Aorta (tissue), 5 donors: ENCODE measurements at regions not wholly inside any gene's neighbourhood (a gene's known extent, or its start where the extent isn't known, plus 50 kb on each side); places are given as distances from the start of the nearest gene placed in this dataset.

ENCODE experiments used
- ATAC-seq: fragments of 200-7000 bp; cut with Tn5 transposase; one replicate; pipeline ENCODE4 v1.9.1; 2022; ENCODE audit warnings: moderate library complexity; ENCODE audit not compliant: low FRiP score
- DNase-seq, 2 donors: peaks; one replicate each; pipeline ENCODE4 v3.0.0-alpha.2; 2020
- H3K27ac ChIP-seq, 2 donors: one replicate each; pipeline ENCODE4 v1.5.1; 2013; ENCODE audit warnings: low read length in 2 of 2, mild to moderate bottlenecking in 2 of 2, moderate library complexity in 2 of 2, control low read depth in 1 of 2, inconsistent platforms in 1 of 2, low read depth in 1 of 2
- H3K27me3 ChIP-seq, 2 donors: one replicate each; pipeline ENCODE4 v1.6.1; 2013; ENCODE audit warnings: control low read depth in 1 of 2, low read length in 1 of 2, mild to moderate bottlenecking in 1 of 2, moderate library complexity in 1 of 2; ENCODE audit not compliant: insufficient read depth in 2 of 2, control insufficient read depth in 1 of 2
- H3K36me3 ChIP-seq, 2 donors: one replicate each; pipeline ENCODE4 v1.6.1; 2013; ENCODE audit warnings: control low read depth in 1 of 2, low read length in 1 of 2, mild to moderate bottlenecking in 1 of 2; ENCODE audit not compliant: insufficient read depth in 2 of 2, control insufficient read depth in 1 of 2
- H3K4me1 ChIP-seq, 2 donors: one replicate each; pipeline ENCODE4 v1.6.1; 2013; ENCODE audit warnings: low read length in 2 of 2, control low read depth in 1 of 2, mild to moderate bottlenecking in 1 of 2, moderate library complexity in 1 of 2; ENCODE audit not compliant: insufficient read depth in 2 of 2, control insufficient read depth in 1 of 2
- H3K4me3 ChIP-seq, 2 donors: one replicate each; pipeline ENCODE4 v1.5.1; 2013; ENCODE audit warnings: low read length in 2 of 2, control low read depth in 1 of 2, mild to moderate bottlenecking in 1 of 2
- H3K9me3 ChIP-seq: one replicate; pipeline ENCODE4 v1.6.1; 2013; ENCODE audit warnings: mild to moderate bottlenecking, low read length; ENCODE audit not compliant: control insufficient read depth
- WGBS, 2 donors: extraction: QIAGEN DNeasy Blood & Tissue Kit; methylation state at CpG; one replicate each; pipeline ENCODE4 v1.1.7; 2013; 5-methylcytosine and 5-hydroxymethylcytosine counted together
- intact Hi-C, 2 donors: fragments of 100-400 bp; cut with DNase I; formaldehyde crosslinking; loops; one replicate each; pipeline versions ENCODE4 v1.14.2 to v1.15.0; 2022
- donor health status: healthy with polysubstance abuse.
- donor health status: Bipolar disorder and iron deficiency.
- donor health status: DM: no; HTN: no; CAD: no.
- donor health status: DM: no; HTN: no; CAD: no.
- donor health status: DM: yes; HTN: yes; CAD: no.

DNA sequence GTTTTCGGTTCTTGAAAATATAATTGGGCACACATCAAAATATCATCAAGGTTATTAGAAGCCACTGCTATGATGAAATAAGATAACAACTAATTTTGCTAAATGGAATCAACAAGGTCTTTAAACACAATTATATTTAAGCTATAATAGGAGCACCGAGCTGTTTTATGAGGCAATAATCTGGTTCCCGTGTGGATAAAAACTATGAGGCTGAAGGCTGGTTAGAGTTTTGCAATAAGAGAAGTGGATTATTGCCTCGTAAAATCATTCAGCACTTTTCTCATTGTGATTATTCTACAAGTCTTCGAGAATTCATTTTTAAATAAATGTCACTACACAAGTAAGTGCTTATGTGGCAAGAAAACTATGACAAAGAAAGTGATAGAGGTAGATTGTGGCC, 975.7 kb upstream of the ADGRL2 start:
- no peaks in the 10 kb centered on the region for H3K9me3 ChIP-seq
- H3K27ac ChIP-seq, result no peak overlapping the region
- no peak overlapping the region for H3K4me3 ChIP-seq
- WGBS, 2 donors, result 91 to 94% methylated on average over 5 of the region's 5 CpGs
- DNase-seq (no peak), ATAC-seq (no peak)
- H3K27me3 ChIP-seq, result no peaks in the 10 kb centered on the region
- H3K36me3 ChIP-seq, result no peaks in the 10 kb centered on the region
- H3K4me1 ChIP-seq, result no peaks in the 10 kb centered on the region
- intact Hi-C loops, result no loop called here

DNA sequence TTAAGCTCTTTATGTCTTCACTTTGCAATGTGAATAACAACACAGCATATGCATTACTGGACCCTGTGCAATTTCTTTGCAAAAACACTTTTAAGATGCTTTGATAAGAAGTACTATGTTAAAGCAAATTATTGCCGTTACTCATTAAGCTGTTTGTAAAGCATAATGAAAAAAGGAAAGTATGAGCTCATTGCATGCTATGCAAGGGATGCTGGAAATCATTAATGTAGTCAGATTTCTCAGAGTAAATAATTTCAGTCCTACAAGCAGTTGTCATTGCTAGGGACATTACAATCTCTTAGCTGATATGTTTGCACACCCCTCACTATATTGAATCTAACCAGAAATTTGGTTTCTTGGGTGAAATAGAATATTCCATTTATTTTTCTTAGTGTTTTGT, 982.5 kb upstream of the ADGRL2 start:
- intact Hi-C loops, result no loop called here
- DNase-seq (no peak), ATAC-seq (no peak)
- H3K4me1 ChIP-seq, result no peaks in the 10 kb centered on the region
- 73 to 74% methylated on average over 1 of the region's 1 CpG for WGBS, 2 donors
- H3K27me3 ChIP-seq, result no peaks in the 10 kb centered on the region
- no peak overlapping the region for H3K27ac ChIP-seq
- H3K36me3 ChIP-seq, result no peaks in the 10 kb centered on the region
- H3K4me3 ChIP-seq, result no peak overlapping the region
- no peaks in the 10 kb centered on the region for H3K9me3 ChIP-seq

DNA sequence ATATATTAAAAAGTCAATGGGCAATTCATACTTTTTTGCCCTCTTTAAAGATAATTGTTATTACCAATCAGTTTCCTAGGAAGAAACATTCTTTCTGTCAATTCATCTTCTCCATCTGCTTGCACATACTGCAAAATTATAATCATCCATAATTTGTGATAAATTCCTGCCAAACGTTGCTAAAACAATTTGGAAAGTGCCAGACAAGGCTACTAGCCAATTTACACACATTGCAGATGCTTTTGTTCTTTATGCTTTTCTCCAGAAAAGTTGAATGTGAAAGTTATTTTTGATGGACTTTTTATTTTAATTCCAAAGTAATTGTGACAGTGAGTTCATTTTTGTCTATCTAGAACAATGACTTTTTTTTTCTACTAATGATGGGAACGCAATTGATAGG, 992.8 kb upstream of the ADGRL2 start:
- intact Hi-C loops, result no loop called here
- 8 to 15% methylated on average over 2 of the region's 2 CpGs for WGBS, 2 donors
- Histone ChIP-seq H3K36me3 (no peaks in the 10 kb centered on the region), H3K4me1 (no peaks in the 10 kb centered on the region), H3K4me3 (no peak overlapping the region), H3K9me3 (no peaks in the 10 kb centered on the region), H3K27me3 (no peaks in the 10 kb centered on the region), H3K27ac (no peak overlapping the region)
- DNase-seq (no peak), ATAC-seq (no peak)

DNA sequence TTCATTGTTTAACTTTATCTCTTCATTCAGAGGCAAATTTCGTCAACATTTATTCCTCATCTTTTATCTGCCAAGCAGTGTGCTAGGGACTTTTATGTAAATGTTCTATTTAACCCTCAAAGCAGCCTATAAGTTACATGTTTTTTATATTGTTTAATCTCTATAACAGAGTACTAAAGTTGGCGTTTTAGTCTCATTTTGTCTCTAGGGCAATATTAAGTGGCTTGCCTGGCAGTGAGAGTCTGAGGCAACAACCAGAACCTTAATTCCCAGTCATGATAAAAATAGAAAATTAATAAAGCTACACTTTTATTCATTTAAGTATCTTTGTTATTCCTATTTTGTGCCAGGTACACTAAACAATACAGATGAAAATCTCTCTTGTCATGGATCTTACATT, 994.3 kb upstream of the ADGRL2 start:
- intact Hi-C loops, result no loop called here
- no peak for ATAC-seq
- Histone ChIP-seq H3K27me3 (no peaks in the 10 kb centered on the region), H3K27ac (no peak overlapping the region), H3K4me3 (no peak overlapping the region), H3K36me3 (no peaks in the 10 kb centered on the region), H3K4me1 (no peaks in the 10 kb centered on the region), H3K9me3 (no peaks in the 10 kb centered on the region)
- DNase-seq, result no peak
- WGBS, 2 donors, result 93 to 95% methylated on average over 2 of the region's 2 CpGs

DNA sequence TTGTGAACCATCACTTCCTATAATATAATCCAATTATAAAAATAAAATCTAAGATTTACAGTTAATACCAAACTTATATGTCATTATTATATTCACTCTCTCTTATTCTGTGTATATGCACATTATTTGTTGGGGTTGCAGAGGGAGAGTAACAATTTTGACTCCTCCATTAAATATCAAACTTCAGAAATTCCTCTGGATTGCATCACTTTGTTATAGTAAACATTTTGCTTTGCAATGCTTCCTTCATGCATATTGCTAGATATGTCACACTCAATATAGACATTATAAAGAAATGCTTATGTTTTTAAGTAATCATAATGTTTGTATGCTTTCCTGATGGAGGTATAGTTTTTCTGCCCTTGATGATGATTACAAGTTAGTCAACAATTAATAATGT, 999.0 kb upstream of the ADGRL2 start:
- Histone ChIP-seq H3K27me3 (no peaks in the 10 kb centered on the region), H3K4me3 (no peak overlapping the region), H3K27ac (no peak overlapping the region), H3K36me3 (no peaks in the 10 kb centered on the region), H3K9me3 (peaks cover 2% of the 10 kb centered on the region), H3K4me1 (no peaks in the 10 kb centered on the region)
- ATAC-seq, result no peak
- no peak for DNase-seq
- intact Hi-C loops, result no loop called here

DNA sequence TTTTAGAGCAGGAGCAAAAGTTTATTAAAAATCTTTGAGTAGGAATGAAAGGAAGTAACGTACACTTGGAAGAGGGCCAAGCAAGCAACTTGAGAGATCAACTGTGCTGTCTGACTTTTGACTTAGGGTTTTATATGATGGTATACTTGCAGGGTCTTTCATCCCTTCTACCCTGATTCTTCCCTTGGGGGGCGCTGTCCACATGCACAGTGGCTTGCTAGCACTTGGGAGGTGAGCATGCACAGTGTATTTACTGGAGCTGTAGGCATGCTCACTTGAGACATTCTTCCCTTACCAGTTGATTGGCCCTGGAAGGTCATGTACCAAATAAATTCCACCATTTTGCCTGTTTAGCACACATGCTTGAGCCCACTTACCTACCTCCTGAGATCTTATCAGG, 1001.3 kb upstream of the ADGRL2 start:
- H3K27me3 ChIP-seq, result no peaks in the 10 kb centered on the region
- H3K4me1 ChIP-seq, result no peaks in the 10 kb centered on the region
- WGBS, 2 donors, result 39 to 43% methylated on average over 2 of the region's 2 CpGs
- H3K4me3 ChIP-seq, result no peak overlapping the region
- ATAC-seq (no peak), DNase-seq (no peak)
- intact Hi-C loops, result no loop called here
- peaks cover 2% of the 10 kb centered on the region for H3K9me3 ChIP-seq
- H3K36me3 ChIP-seq, result no peaks in the 10 kb centered on the region
- no peak overlapping the region for H3K27ac ChIP-seq

DNA sequence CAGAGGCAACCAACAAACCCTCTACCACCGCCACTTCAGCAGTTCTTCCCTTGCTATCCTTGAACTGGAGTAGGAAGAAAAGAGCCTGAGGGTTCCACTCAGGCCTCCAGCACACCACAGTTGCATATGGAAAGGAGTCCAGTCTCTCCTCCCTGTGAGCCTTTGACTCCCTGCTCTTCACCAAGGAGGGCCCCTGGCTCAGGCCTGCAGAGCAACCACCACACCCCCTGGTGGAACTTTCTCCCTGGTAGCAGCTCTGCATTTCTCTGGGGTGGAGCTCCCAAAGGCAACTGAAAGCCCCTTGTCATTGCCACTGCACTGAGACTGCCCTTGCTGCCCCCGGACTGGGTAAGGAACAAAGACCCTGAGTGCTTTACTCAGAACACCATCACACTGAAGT, 1021.5 kb upstream of the ADGRL2 start:
- DNase-seq (no peak), ATAC-seq (no peak)
- no peaks in the 10 kb centered on the region for H3K27me3 ChIP-seq
- intact Hi-C loops, result no loop called here
- no peaks in the 10 kb centered on the region for H3K4me1 ChIP-seq
- H3K27ac ChIP-seq, result no peak overlapping the region
- 94 to 100% methylated on average over 2 of the region's 2 CpGs for WGBS, 2 donors
- H3K4me3 ChIP-seq, result no peak overlapping the region
- no peaks in the 10 kb centered on the region for H3K36me3 ChIP-seq
- H3K9me3 ChIP-seq, result no peaks in the 10 kb centered on the region

DNA sequence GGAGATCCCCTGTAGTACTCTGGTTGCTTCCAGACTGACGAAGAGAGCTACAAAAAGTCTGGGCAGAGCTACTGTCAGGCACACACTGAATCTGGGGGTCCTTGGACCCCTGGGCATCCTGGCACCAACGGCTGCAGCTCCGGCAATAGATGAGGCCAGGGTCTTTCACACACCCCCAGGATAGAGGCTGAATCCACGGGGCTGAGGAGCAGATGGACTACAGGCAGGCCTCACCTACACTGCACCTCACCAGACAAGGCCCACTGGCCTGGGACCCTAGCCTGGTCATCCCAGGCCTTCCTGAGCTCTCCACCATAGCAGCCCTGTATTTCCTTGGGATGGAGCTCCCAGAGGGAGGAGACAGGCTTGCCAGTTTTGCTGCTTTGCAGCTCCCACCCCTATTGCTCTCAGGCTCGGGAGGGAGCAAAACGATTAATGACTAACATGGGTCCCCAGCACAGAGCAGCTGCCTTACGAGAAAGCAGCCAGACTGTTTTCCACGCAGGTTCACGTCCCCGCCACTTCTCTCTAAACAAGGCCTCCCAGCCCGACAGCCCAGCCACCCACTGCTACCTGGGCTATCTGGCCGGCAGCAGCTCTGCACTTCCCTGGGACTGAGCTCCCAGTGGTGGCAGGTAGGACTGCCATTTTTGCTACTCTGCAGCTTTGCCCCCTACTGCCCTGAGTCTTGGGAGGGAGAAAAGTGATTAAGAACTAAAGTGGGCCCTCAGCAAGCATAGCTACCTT, 1022.5 kb upstream of the ADGRL2 start:
- H3K4me3 ChIP-seq, result no peak overlapping the region
- no peak for ATAC-seq
- H3K36me3 ChIP-seq, result no peaks in the 10 kb centered on the region
- 95% methylated on average over 12 of the region's 12 CpGs for WGBS, 2 donors
- no peak overlapping the region for H3K27ac ChIP-seq
- no peak for DNase-seq
- intact Hi-C loops, result no loop called here
- H3K9me3 ChIP-seq, result no peaks in the 10 kb centered on the region
- H3K4me1 ChIP-seq, result no peaks in the 10 kb centered on the region
- H3K27me3 ChIP-seq, result no peaks in the 10 kb centered on the region

DNA sequence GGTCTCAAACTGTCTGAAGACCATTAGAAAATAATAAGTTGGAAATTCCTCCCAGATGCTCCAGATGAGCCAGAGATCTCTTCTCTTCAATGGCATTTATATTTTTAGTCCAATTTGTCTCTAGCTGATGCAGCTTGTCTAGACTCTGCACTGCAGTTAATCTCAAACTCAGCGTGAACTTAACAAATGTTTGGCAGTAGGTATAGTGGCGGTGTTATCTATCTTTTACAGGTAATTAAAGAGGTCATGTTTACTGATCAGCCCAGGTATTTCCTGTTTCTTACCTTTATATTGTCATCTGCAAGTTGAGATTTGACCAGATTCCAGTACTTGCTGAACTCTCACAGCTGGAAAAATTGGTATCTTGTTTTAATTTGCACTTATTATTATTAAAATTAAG, 1024.5 kb upstream of the ADGRL2 start:
- no peak overlapping the region for H3K27ac ChIP-seq
- ATAC-seq (no peak), DNase-seq (no peak)
- 85 to 89% methylated on average over 2 of the region's 2 CpGs for WGBS, 2 donors
- no peaks in the 10 kb centered on the region for H3K36me3 ChIP-seq
- no peaks in the 10 kb centered on the region for H3K4me1 ChIP-seq
- no peak overlapping the region for H3K4me3 ChIP-seq
- intact Hi-C loops, result no loop called here
- H3K9me3 ChIP-seq, result no peaks in the 10 kb centered on the region
- no peaks in the 10 kb centered on the region for H3K27me3 ChIP-seq
